Muscle of back (tissue), 3 donors: ENCODE measurements at regions not wholly inside any gene's neighbourhood (a gene's known extent, or its start where the extent isn't known, plus 50 kb on each side); places are given as distances from the start of the nearest gene placed in this dataset.

Source experiments
- DNase-seq, 3 donors: peaks; one replicate each; pipeline versions ENCODE4 v3.0.0 to v3.0.0-alpha.2; 2013

GRCh38 chr10:71068861-71069271, 143.5 kb upstream of the UNC5B start:
- DNase-seq: no peak

- DNase-seq: no peak
These were observed 142.3 kb upstream of the UNC5B start for GRCh38 chr10:71069909-71070666.

- no peak for DNase-seq
These were observed 141.6 kb upstream of the UNC5B start for GRCh38 chr10:71070741-71071140.

GRCh38 chr10:71072131-71072822, 140.1 kb upstream of the UNC5B start:
- DNase-seq: no peak

- DNase-seq: no peak
These were observed 139.6 kb upstream of the UNC5B start for GRCh38 chr10:71072823-71073210.

- DNase-seq: no peak
These were observed 138.8 kb upstream of the UNC5B start for GRCh38 chr10:71073451-71074175.

GRCh38 chr10:71074176-71074755, 138.1 kb upstream of the UNC5B start:
- no peak for DNase-seq

GRCh38 chr10:71075086-71075758, 137.1 kb upstream of the UNC5B start:
- DNase-seq: no peak

GRCh38 chr10:71075759-71076472, 136.5 kb upstream of the UNC5B start:
- no peak for DNase-seq

GRCh38 chr10:71076473-71077142, 135.8 kb upstream of the UNC5B start:
- DNase-seq: no peak

GRCh38 chr10:71077143-71077581, 135.2 kb upstream of the UNC5B start:
- peak in 1 of 3 donors; percentile 2 for DNase-seq

GRCh38 chr10:71077796-71078453, 134.4 kb upstream of the UNC5B start:
- no peak for DNase-seq

- DNase-seq: no peak
These were observed 133.8 kb upstream of the UNC5B start for GRCh38 chr10:71078454-71079145.

- DNase-seq: no peak
These were observed 132.5 kb upstream of the UNC5B start for GRCh38 chr10:71079761-71080380.

GRCh38 chr10:71080381-71081228, 131.8 kb upstream of the UNC5B start:
- DNase-seq: no peak

GRCh38 chr10:71081229-71081560, 131.2 kb upstream of the UNC5B start:
- DNase-seq: no peak

- DNase-seq: no peak
These were observed 130.5 kb upstream of the UNC5B start for GRCh38 chr10:71081912-71082311.
